SK-N-SH treated with all-trans-retinoic acid at 6 μM for 48 hours (cell line): ENCODE measurements at regions not wholly inside any gene's neighbourhood (a gene's known extent, or its start where the extent isn't known, plus 50 kb on each side); places are given as distances from the start of the nearest gene placed in this dataset.

Source experiments
- ARNTL ChIP-seq: fragments of 450-650 bp; formaldehyde crosslinking; IDR thresholded peaks from 2 replicates; pipeline ENCODE4 v1.5.0; 2020; ENCODE audit warnings: low read depth, mild to moderate bottlenecking, moderate library complexity, borderline replicate concordance
- CSDC2 ChIP-seq: fragments of 250-450 bp; sonication (Bioruptor Pico); IDR thresholded peaks from 2 replicates; pipeline ENCODE4 v1.5.0; 2020; ENCODE audit warnings: mild to moderate bottlenecking, moderate library complexity
- OSR1 ChIP-seq: fragments of 250-450 bp; sonication (Bioruptor Pico); IDR thresholded peaks from 2 replicates; pipeline ENCODE4 v1.8.0; 2022; ENCODE audit warnings: moderate library complexity, mild to moderate bottlenecking, inconsistent platforms
- PPARA ChIP-seq: fragments of 250-450 bp; sonication (Bioruptor Pico); IDR thresholded peaks from 2 replicates; pipeline ENCODE4 v1.5.0; 2020; ENCODE audit warnings: mild to moderate bottlenecking, borderline replicate concordance
- TCF4 ChIP-seq: fragments of 250-450 bp; sonication (Bioruptor Pico); IDR thresholded peaks from 2 replicates; pipeline ENCODE4 v1.8.0; 2021; ENCODE audit warnings: mild to moderate bottlenecking, moderate library complexity, borderline replicate concordance
- TOX ChIP-seq: fragments of 250-450 bp; sonication (Bioruptor Pico); IDR thresholded peaks from 2 replicates; pipeline ENCODE4 v1.8.0; 2021; ENCODE audit warnings: mild to moderate bottlenecking, moderate library complexity, borderline replicate concordance
- ZFP30 ChIP-seq: fragments of 450-650 bp; formaldehyde crosslinking; IDR thresholded peaks from 2 replicates; pipeline ENCODE4 v1.5.0; 2022; ENCODE audit warnings: mild to moderate bottlenecking, moderate library complexity
- ZNF70 ChIP-seq: fragments of 450-650 bp; formaldehyde crosslinking; IDR thresholded peaks from 2 replicates; pipeline ENCODE4 v1.5.0; 2020; ENCODE audit warnings: mild to moderate bottlenecking, moderate library complexity
- ZNF8 ChIP-seq: fragments of 450-650 bp; formaldehyde crosslinking; IDR thresholded peaks from 2 replicates; pipeline ENCODE4 v1.5.0; 2020; ENCODE audit warnings: mild to moderate bottlenecking, moderate library complexity
- TF ChIP-seq, protein P1 (sequence below): fragments of 250-450 bp; sonication (Bioruptor Pico); IDR thresholded peaks from 2 replicates; pipeline ENCODE4 v1.5.1; 2020; ENCODE audit warnings: low read depth, mild to moderate bottlenecking, moderate library complexity
- TF ChIP-seq, protein P2 (sequence below): fragments of 250-450 bp; sonication (Bioruptor Pico); IDR thresholded peaks from 2 replicates; pipeline ENCODE4 v1.8.0; 2020; ENCODE audit warnings: mild to moderate bottlenecking, moderate library complexity, borderline replicate concordance
- TF ChIP-seq, protein P3 (sequence below): fragments of 250-450 bp; sonication (Bioruptor Pico); IDR thresholded peaks from 2 replicates; pipeline ENCODE4 v1.5.0; 2020; ENCODE audit warnings: mild to moderate bottlenecking, moderate library complexity

DNA sequence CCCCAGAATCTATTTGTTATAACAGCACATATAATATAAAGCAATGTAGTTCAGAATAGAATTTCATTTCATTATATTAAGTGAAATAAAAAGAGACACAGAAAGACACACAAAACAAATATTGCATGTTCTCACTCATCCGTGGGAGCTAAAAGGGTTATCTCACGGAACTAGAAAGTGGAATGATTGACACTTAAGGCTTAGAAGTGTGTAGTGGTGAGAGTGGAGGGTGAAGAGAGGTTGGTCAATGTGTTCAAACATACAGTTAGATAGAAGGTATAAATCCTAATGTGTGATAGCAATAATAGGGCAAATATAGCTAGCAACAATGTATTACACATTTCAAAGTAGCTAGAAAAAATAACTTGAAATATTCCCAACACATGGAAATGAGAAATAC is 1001.7 kb upstream of the TMPRSS15 start:
- TF ChIP-seq PPARA (CRISPR knock-in tag) (no peak), ZNF8 (no peak), TCF4 (CRISPR knock-in tag) (no peak), TOX (CRISPR knock-in tag) (no peak), ZFP30 (CRISPR knock-in tag) (no peak), ZNF70 (no peak), ARNTL (no peak), OSR1 (CRISPR knock-in tag) (no peak), CSDC2 (CRISPR knock-in tag) (no peak)
- TF ChIP-seq, protein P1, sequence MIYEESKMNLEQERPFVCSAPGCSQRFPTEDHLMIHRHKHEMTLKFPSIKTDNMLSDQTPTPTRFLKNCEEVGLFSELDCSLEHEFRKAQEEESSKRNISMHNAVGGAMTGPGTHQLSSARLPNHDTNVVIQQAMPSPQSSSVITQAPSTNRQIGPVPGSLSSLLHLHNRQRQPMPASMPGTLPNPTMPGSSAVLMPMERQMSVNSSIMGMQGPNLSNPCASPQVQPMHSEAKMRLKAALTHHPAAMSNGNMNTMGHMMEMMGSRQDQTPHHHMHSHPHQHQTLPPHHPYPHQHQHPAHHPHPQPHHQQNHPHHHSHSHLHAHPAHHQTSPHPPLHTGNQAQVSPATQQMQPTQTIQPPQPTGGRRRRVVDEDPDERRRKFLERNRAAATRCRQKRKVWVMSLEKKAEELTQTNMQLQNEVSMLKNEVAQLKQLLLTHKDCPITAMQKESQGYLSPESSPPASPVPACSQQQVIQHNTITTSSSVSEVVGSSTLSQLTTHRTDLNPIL (CRISPR knock-in tag) = no peak
- TF ChIP-seq, protein P2, sequence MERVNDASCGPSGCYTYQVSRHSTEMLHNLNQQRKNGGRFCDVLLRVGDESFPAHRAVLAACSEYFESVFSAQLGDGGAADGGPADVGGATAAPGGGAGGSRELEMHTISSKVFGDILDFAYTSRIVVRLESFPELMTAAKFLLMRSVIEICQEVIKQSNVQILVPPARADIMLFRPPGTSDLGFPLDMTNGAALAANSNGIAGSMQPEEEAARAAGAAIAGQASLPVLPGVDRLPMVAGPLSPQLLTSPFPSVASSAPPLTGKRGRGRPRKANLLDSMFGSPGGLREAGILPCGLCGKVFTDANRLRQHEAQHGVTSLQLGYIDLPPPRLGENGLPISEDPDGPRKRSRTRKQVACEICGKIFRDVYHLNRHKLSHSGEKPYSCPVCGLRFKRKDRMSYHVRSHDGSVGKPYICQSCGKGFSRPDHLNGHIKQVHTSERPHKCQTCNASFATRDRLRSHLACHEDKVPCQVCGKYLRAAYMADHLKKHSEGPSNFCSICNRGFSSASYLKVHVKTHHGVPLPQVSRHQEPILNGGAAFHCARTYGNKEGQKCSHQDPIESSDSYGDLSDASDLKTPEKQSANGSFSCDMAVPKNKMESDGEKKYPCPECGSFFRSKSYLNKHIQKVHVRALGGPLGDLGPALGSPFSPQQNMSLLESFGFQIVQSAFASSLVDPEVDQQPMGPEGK (CRISPR knock-in tag) = no peak
- TF ChIP-seq, protein P3, sequence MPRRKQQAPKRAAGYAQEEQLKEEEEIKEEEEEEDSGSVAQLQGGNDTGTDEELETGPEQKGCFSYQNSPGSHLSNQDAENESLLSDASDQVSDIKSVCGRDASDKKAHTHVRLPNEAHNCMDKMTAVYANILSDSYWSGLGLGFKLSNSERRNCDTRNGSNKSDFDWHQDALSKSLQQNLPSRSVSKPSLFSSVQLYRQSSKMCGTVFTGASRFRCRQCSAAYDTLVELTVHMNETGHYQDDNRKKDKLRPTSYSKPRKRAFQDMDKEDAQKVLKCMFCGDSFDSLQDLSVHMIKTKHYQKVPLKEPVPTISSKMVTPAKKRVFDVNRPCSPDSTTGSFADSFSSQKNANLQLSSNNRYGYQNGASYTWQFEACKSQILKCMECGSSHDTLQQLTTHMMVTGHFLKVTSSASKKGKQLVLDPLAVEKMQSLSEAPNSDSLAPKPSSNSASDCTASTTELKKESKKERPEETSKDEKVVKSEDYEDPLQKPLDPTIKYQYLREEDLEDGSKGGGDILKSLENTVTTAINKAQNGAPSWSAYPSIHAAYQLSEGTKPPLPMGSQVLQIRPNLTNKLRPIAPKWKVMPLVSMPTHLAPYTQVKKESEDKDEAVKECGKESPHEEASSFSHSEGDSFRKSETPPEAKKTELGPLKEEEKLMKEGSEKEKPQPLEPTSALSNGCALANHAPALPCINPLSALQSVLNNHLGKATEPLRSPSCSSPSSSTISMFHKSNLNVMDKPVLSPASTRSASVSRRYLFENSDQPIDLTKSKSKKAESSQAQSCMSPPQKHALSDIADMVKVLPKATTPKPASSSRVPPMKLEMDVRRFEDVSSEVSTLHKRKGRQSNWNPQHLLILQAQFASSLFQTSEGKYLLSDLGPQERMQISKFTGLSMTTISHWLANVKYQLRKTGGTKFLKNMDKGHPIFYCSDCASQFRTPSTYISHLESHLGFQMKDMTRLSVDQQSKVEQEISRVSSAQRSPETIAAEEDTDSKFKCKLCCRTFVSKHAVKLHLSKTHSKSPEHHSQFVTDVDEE (CRISPR knock-in tag) = no peak
